Erythroblast (primary cell): ENCODE measurements at regions not wholly inside any gene's neighbourhood (a gene's known extent, or its start where the extent isn't known, plus 50 kb on each side); places are given as distances from the start of the nearest gene placed in this dataset.

Source experiments
- GATA1 ChIP-seq: IDR thresholded peaks from 2 replicates; pipeline ENCODE4 v1.6.1; 2011; ENCODE audit warnings: low read depth, mild to moderate bottlenecking, control low read depth, low read length, moderate library complexity
- POLR2A ChIP-seq: IDR thresholded peaks from 2 replicates; pipeline ENCODE4 v1.6.1; 2011; ENCODE audit warnings: mild to moderate bottlenecking, low read length

DNA sequence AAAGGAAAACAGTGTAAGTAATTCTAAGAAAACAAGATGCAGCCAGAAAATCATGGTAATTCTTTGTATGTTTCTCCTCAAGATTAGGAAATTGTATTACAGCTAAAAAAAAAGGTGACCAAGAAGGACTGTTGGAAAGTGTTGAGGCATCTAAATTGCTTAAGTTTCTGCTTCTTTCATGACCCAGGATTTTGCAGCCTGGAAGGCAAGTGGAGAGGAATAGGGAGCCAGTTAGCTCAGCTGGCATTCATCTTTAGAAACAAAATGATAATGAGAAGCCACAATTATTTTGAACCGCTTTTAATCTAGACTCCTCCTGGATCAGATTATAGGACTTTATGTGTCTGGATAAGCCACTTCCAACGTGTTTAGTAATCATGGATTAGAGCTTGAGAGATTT is 56.8 kb upstream of the TMEM229A start:
- TF ChIP-seq POLR2A (no peak), GATA1 (no peak)
